Erythroblast (primary cell): ENCODE measurements at regions not wholly inside any gene's neighbourhood (a gene's known extent, or its start where the extent isn't known, plus 50 kb on each side); places are given as distances from the start of the nearest gene placed in this dataset.
"Not testable (repeated sequence)": the region's sequence is repeated elsewhere in the genome, so short reads cannot be mapped to it uniquely, and the experiment has no call there.

ENCODE experiments used
- GATA1 ChIP-seq: IDR thresholded peaks from 2 replicates; pipeline ENCODE4 v1.6.1; 2011; ENCODE audit warnings: low read depth, mild to moderate bottlenecking, control low read depth, low read length, moderate library complexity
- POLR2A ChIP-seq: IDR thresholded peaks from 2 replicates; pipeline ENCODE4 v1.6.1; 2011; ENCODE audit warnings: mild to moderate bottlenecking, low read length

- TF ChIP-seq POLR2A, GATA1: not testable (repeated sequence)
Observed at GRCh38 chr10:21438914-21439313, 86.6 kb downstream of the SKIDA1 start.
